SK-N-SH (cell line): ENCODE measurements at regions not wholly inside any gene's neighbourhood (a gene's known extent, or its start where the extent isn't known, plus 50 kb on each side); places are given as distances from the start of the nearest gene placed in this dataset.

Experiments used
- CTCF ChIA-PET: fragments of 300-600, 350-600 bp; formaldehyde crosslinking; extraction: SDS; loops from one replicate; lab custom pipeline; 2021; lab: Yijun Ruan, JAX
- POLR2A ChIA-PET: fragments of 350-600 bp; sonication (Branson Sonifier 250); formaldehyde crosslinking; extraction: SDS; loops from one replicate; lab custom pipeline; 2020; ENCODE audit warnings: antibody characterized with exemption, inconsistent platforms; lab: Yijun Ruan, JAX
- DNase-seq: peaks from one replicate; pipeline ENCODE4 v3.0.0; 2012
- H2AFZ ChIP-seq: fragments of 200-600 bp; sonication (generic); 2 replicates; pipeline ENCODE4 v1.8.1; 2016; ENCODE audit warnings: antibody characterized with exemption, mild to moderate bottlenecking, low read depth
- H3F3A ChIP-seq: fragments of 200-600 bp; sonication (generic); replicated peaks from 2 replicates; pipeline ENCODE3; 2016; ENCODE audit warnings: antibody characterized with exemption, mild to moderate bottlenecking; ENCODE audit not compliant: insufficient read depth
- H3K27ac ChIP-seq, 2 experiments: fragments of 200-500 bp in 1 of 2; fragments of 200-600 bp in 1 of 2; sonication (Bioruptor generic) in 1 of 2; sonication (generic), shearing (Covaris generic) in 1 of 2; 2 replicates each; pipeline versions ENCODE4 v1.5.1 to v1.6.1; 2014 to 2016; ENCODE audit warnings: low read depth in 2 of 2, inconsistent platforms in 1 of 2, low read length in 1 of 2, mild to moderate bottlenecking in 1 of 2, mixed read lengths in 1 of 2
- H3K27me3 ChIP-seq: fragments of 200-600 bp; sonication (generic), shearing (Covaris generic); 2 replicates; pipeline ENCODE4 v1.6.1; 2016; ENCODE audit warnings: mixed run types; ENCODE audit not compliant: insufficient read depth
- H3K36me3 ChIP-seq, 2 experiments: fragments of 200-500 bp in 1 of 2; fragments of 200-600 bp in 1 of 2; sonication (Bioruptor generic) in 1 of 2; sonication (generic) in 1 of 2; replicated peaks in 1 of 2; 2 replicates each; pipeline versions ENCODE3 to v1.5.1; 2014 to 2016; ENCODE audit warnings: low read length in 1 of 2, mild to moderate bottlenecking in 1 of 2; ENCODE audit not compliant: insufficient read depth in 2 of 2, control insufficient read depth in 1 of 2
- H3K4me1 ChIP-seq, 2 experiments: fragments of 200-500 bp in 1 of 2; fragments of 200-600 bp in 1 of 2; sonication (Bioruptor generic) in 1 of 2; sonication (generic), shearing (Covaris generic) in 1 of 2; 2 replicates each; pipeline versions ENCODE4 v1.5.1 to v1.6.1; 2014 to 2016; ENCODE audit warnings: low read depth in 1 of 2, low read length in 1 of 2, mixed run types in 1 of 2; ENCODE audit not compliant: insufficient read depth in 2 of 2, control insufficient read depth in 1 of 2
- H3K4me2 ChIP-seq: fragments of 200-600 bp; sonication (generic), shearing (Covaris generic); 2 replicates; pipeline ENCODE4 v1.6.1; 2017; ENCODE audit warnings: mixed run types
- H3K4me3 ChIP-seq, 2 experiments: fragments of 200-500 bp in 1 of 2; fragments of 200-600 bp in 1 of 2; sonication (Bioruptor generic) in 1 of 2; sonication (generic), shearing (Covaris generic) in 1 of 2; 2 replicates each; pipeline versions ENCODE4 v1.5.1 to v1.8.1; 2014 to 2016; ENCODE audit warnings: low read depth in 2 of 2, inconsistent platforms in 1 of 2, low read length in 1 of 2, mild to moderate bottlenecking in 1 of 2, mixed read lengths in 1 of 2, moderate library complexity in 1 of 2
- H3K79me2 ChIP-seq: fragments of 200-600 bp; sonication (generic); 2 replicates; pipeline ENCODE4 v1.8.1; 2017; ENCODE audit warnings: mild to moderate bottlenecking; ENCODE audit not compliant: insufficient read depth
- H3K9ac ChIP-seq: fragments of 200-600 bp; sonication (generic); 2 replicates; pipeline ENCODE4 v1.6.1; 2017; ENCODE audit warnings: mixed run types
- H3K9me2 ChIP-seq: fragments of 200-600 bp; sonication (generic); 2 replicates; pipeline ENCODE4 v1.6.1; 2017; ENCODE audit warnings: mixed run types
- H3K9me3 ChIP-seq: fragments of 200-600 bp; sonication (generic); 2 replicates; pipeline ENCODE4 v1.6.1; 2017; ENCODE audit warnings: mixed run types, mild to moderate bottlenecking, moderate library complexity
- H4K20me1 ChIP-seq: fragments of 200-600 bp; sonication (generic); 2 replicates; pipeline ENCODE4 v1.6.1; 2017; ENCODE audit warnings: mild to moderate bottlenecking, mixed run types; ENCODE audit not compliant: insufficient read depth
- EZH2phosphoT487 ChIP-seq: fragments of 200-600 bp; sonication (generic); IDR thresholded peaks from 2 replicates; pipeline ENCODE4 v1.6.1; 2017; ENCODE audit warnings: low read depth, mixed run types, mild to moderate bottlenecking, antibody characterized with exemption, moderate library complexity, borderline replicate concordance
- FOXM1 ChIP-seq: IDR thresholded peaks from 2 replicates; pipeline ENCODE4 v1.4.0; 2012; ENCODE audit warnings: low read depth, mild to moderate bottlenecking
- GATA2 ChIP-seq: sonication (generic); formaldehyde crosslinking; IDR thresholded peaks from 2 replicates; pipeline ENCODE4 v1.5.0; 2020; ENCODE audit warnings: mild to moderate bottlenecking, missing genetic modification reagents
- MAX ChIP-seq: IDR thresholded peaks from 2 replicates; pipeline ENCODE4 v1.4.0; 2012; ENCODE audit warnings: low read depth
- MEF2A ChIP-seq: IDR thresholded peaks from 2 replicates; pipeline ENCODE4 v1.4.0; 2012; ENCODE audit warnings: low read depth, borderline replicate concordance
- MXI1 ChIP-seq: IDR thresholded peaks from 2 replicates; pipeline ENCODE4 v1.6.1; 2012; ENCODE audit warnings: mild to moderate bottlenecking, low read depth, low read length, improper control_type of control experiment
- NRF1 ChIP-seq: IDR thresholded peaks from 2 replicates; pipeline ENCODE4 v1.6.1; 2012; ENCODE audit warnings: low read depth, mild to moderate bottlenecking, low read length
- PBX3 ChIP-seq: IDR thresholded peaks from 2 replicates; pipeline ENCODE4; 2012
- RAD21 ChIP-seq: IDR thresholded peaks from 2 replicates; pipeline ENCODE4 v1.6.1; 2012; ENCODE audit warnings: mild to moderate bottlenecking, low read length
- SIN3A ChIP-seq: IDR thresholded peaks from 2 replicates; pipeline ENCODE4 v1.6.1; 2012; ENCODE audit warnings: low read depth, mild to moderate bottlenecking, low read length, moderate library complexity, borderline replicate concordance
- TCF12 ChIP-seq: IDR thresholded peaks from 2 replicates; pipeline ENCODE4 v1.4.0; 2012
- TEAD4 ChIP-seq: IDR thresholded peaks from 2 replicates; pipeline ENCODE4 v1.4.0; 2012; ENCODE audit warnings: mild to moderate bottlenecking, borderline replicate concordance; ENCODE audit not compliant: insufficient read depth
- USF1 ChIP-seq: IDR thresholded peaks from 2 replicates; pipeline ENCODE4 v1.4.0; 2012; ENCODE audit warnings: low read depth, borderline replicate concordance
- USF2 ChIP-seq: fragments of 150-350 bp; IDR thresholded peaks from 2 replicates; pipeline ENCODE4 v1.6.1; 2017; ENCODE audit warnings: antibody characterized with exemption, low read length, low read depth, borderline replicate concordance
- YY1 ChIP-seq: IDR thresholded peaks from 2 replicates; pipeline ENCODE4 v1.4.0; 2012; ENCODE audit warnings: low read depth, mild to moderate bottlenecking
- ZBTB33 ChIP-seq: IDR thresholded peaks from 2 replicates; pipeline ENCODE4 v1.4.0; 2012; ENCODE audit warnings: low read depth, borderline replicate concordance
- WGBS: methylation state at CpG from one replicate; pipeline ENCODE4 v1.1.6; 2017; ENCODE audit warnings: low lambda C conversion rate; 5-methylcytosine and 5-hydroxymethylcytosine counted together

GRCh38 chr5:125011014-125011413 is 264.6 kb upstream of the ZNF608 start:
- 70% methylated on average over 5 of the region's 5 CpGs for WGBS
- POLR2A ChIA-PET, result no interaction called here
- H2AFZ ChIP-seq, result no peak overlapping the region

GRCh38 chr5:125011419-125011818 is 265.0 kb upstream of the ZNF608 start:
- H3K9me3 ChIP-seq, result no peaks in the 10 kb centered on the region
- H3K9ac ChIP-seq, result no peak overlapping the region
- peaks cover 0 to 1% of the 10 kb centered on the region in 2 experiments; a peak in 2 of 4 replicates for H3K4me1 ChIP-seq
- H3K9me2 ChIP-seq, result no peaks in the 10 kb centered on the region
- H3K4me2 ChIP-seq, result no peak overlapping the region
- no peak overlapping the region for H3K27ac ChIP-seq
- no peaks in the 10 kb centered on the region for H3F3A ChIP-seq
- H3K27me3 ChIP-seq, result no peaks in the 10 kb centered on the region
- H2AFZ ChIP-seq, result no peak overlapping the region
- no peak for DNase-seq
- H4K20me1 ChIP-seq, result no peaks in the 10 kb centered on the region
- 87% methylated on average over 2 of the region's 2 CpGs for WGBS
- CTCF ChIA-PET, result no interaction called here
- TF ChIP-seq PBX3 (no peak), SIN3A (no peak), RAD21 (no peak), MAX (no peak), MXI1 (no peak), GATA2 (CRISPR knock-in tag) (no peak), YY1 (no peak), TEAD4 (no peak), ZBTB33 (no peak), USF2 (no peak), TCF12 (no peak)
- TF ChIP-seq, all 33 proteins: peak for 0
- POLR2A ChIA-PET, result no interaction called here
- H3K79me2 ChIP-seq, result no peaks in the 10 kb centered on the region
- no peaks in the 10 kb centered on the region for H3K36me3 ChIP-seq
- H3K4me3 ChIP-seq, result no peak overlapping the region

More at GRCh38 chr5:125011014-125011413, 264.6 kb upstream of the ZNF608 start:
- TF ChIP-seq FOXM1 (no peak), NRF1 (no peak), EZH2phosphoT487 (no peak), USF1 (no peak), GATA2 (CRISPR knock-in tag) (no peak), MEF2A (no peak), MAX (no peak), TCF12 (no peak), USF2 (no peak)
- Histone ChIP-seq H3K36me3 (no peaks in the 10 kb centered on the region), H3K4me3 (no peak overlapping the region), H3K9me2 (no peaks in the 10 kb centered on the region), H3K79me2 (no peaks in the 10 kb centered on the region), H3K9me3 (no peaks in the 10 kb centered on the region), H3K4me2 (no peak overlapping the region), H4K20me1 (no peaks in the 10 kb centered on the region), H3K4me1 (peaks cover 0 to 5% of the 10 kb centered on the region in 2 experiments; a peak in 3 of 4 replicates), H3K27me3 (no peaks in the 10 kb centered on the region), H3K9ac (no peak overlapping the region), H3K27ac (no peak overlapping the region), H3F3A (no peaks in the 10 kb centered on the region)
- CTCF ChIA-PET, result no interaction called here
- DNase-seq, result no peak
